ENCODE measurements at regions not wholly inside any gene's neighbourhood (a gene's known extent, or its start where the extent isn't known, plus 50 kb on each side); places are given as distances from the start of the nearest gene placed in this dataset.
"Not testable (repeated sequence)": the region's sequence is repeated elsewhere in the genome, so short reads cannot be mapped to it uniquely, and the experiment has no call there.

DNA sequence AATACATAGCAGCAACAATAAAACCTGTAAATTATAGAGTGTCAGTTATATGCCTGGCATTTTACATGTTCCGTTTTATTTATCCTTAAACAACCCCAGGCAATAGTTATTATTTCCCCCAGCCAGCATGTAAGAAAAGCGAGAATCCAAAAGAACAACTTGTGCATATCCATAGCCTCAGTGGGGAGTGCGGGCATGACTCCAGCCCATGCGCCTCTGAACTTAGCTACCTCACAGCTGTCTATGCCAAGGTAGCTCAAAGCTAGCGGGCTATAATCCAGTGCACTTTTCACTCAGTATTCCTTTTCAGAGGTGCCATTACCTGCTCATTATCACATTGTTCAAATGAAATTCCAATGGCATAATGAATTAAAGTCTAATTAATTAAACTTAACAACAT is 257.3 kb upstream of the EDNRA start:
- no peak overlapping the region for H3K27ac ChIP-seq
- TF ChIP-seq CTCF (conservative IDR thresholded peaks at IDR 0.05) (no peak), ZFX (IDR thresholded peaks at IDR 0.05) (no peak)

- TF ChIP-seq CTCF (conservative IDR thresholded peaks at IDR 0.05) (no peak), ZFX (IDR thresholded peaks at IDR 0.05) (no peak)
- H3K27ac ChIP-seq: no peak overlapping the region
These were observed 244.1 kb upstream of the EDNRA start for GRCh38 chr4:147236806-147237205.

DNA sequence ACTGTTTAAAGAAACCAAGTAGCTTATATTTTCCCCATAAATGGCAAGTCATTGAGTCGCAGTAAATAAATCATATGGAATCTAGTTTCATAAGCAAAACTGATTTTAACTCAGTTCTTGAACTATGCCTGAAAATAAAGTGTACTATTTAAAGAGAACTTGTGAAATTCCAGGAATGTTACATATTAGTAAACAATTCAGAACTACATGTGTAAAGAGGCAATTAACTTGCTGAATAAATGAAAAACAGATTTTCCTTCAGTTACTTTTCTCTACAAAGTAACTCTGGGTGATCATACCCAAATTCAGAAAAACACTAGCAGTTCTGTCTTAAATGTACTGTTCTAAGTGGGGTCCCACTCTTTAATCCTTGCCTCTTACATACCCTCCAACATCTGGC is 236.1 kb upstream of the EDNRA start:
- TF ChIP-seq ZFX (IDR thresholded peaks at IDR 0.05): no peak
- TF ChIP-seq CTCF (conservative IDR thresholded peaks at IDR 0.05): no peak
- H3K27ac ChIP-seq: no peak overlapping the region

- no peak for TF ChIP-seq ZFX (IDR thresholded peaks at IDR 0.05)
- no peak for TF ChIP-seq CTCF (conservative IDR thresholded peaks at IDR 0.05)
- no peak overlapping the region for H3K27ac ChIP-seq
These were observed 234.8 kb upstream of the EDNRA start for GRCh38 chr4:147246096-147246495.

GRCh38 chr4:147246528-147246927 is 234.4 kb upstream of the EDNRA start:
- peak overlapping the region; percentile 57 for H3K27ac ChIP-seq

DNA sequence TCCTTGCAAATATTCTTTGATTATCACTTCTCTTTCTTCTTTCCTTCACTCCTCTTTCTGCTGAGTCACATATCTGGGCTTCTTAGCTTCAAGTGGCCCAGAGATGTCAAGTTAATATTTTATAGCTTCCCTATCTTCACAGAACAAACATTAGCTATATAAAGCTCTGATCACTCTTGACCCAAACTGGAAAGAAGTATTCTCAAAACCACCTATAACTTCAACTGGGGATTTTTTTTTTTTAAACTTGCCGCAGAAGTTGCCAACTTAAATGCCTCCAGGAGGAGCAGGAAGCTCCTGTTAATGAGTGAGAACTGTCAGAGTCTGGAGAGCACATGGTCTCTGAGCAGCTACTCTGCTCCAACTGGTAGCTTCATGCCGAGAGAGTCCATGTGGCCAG is 233.3 kb upstream of the EDNRA start:
- peak overlapping the region; percentile 51; the same call in 1 of the 2 replicates for H3K27ac ChIP-seq
- no peak for TF ChIP-seq CTCF (conservative IDR thresholded peaks at IDR 0.05)
- no peak for TF ChIP-seq ZFX (IDR thresholded peaks at IDR 0.05)

GRCh38 chr4:147250062-147250461 is 230.8 kb upstream of the EDNRA start:
- TF ChIP-seq ZFX (IDR thresholded peaks at IDR 0.05): no peak
- no peak for TF ChIP-seq CTCF (conservative IDR thresholded peaks at IDR 0.05)
- H3K27ac ChIP-seq: no peak overlapping the region

- H3K27ac ChIP-seq: not testable (repeated sequence)
These were observed 225.6 kb upstream of the EDNRA start for GRCh38 chr4:147255268-147255667.

DNA sequence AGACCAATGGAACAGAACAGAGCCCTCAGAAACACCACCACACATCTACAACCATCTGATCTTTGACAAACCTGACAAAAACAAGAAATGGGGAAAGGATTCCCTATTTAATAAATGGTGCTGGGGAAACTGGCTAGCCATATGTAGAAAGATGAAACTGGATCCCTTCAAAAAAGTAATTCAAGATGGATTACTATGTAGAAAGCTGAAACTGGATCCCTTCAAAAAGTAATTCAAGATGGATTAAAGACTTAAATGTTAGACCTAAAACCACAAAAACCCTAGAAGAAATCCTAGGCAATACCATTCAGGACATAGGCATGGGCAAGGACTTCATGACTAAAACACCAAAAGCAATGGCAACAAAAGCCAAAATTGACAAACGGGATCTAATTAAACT is 221.6 kb upstream of the EDNRA start:
- not testable (repeated sequence) for H3K27ac ChIP-seq
